Heart right ventricle (tissue), 16 donors: ENCODE measurements at regions not wholly inside any gene's neighbourhood (a gene's known extent, or its start where the extent isn't known, plus 50 kb on each side); places are given as distances from the start of the nearest gene placed in this dataset.

Experiments
- ATAC-seq, 8 donors: fragments of 200-7000 bp; cut with Tn5 transposase; one replicate each; pipeline ENCODE4 v1.9.1; 2020; ENCODE audit warnings: mild to moderate bottlenecking in 8 of 8, moderate library complexity in 8 of 8, moderate number of reproducible peaks in 1 of 8
- DNase-seq, 2 donors: peaks; one replicate each; pipeline ENCODE4 v3.0.0-alpha.2; 2020
- H3K27ac ChIP-seq, 10 donors: fragments of 200-600 bp; sonication (generic) in 2 of 10; one replicate each; pipeline versions ENCODE4 v1.5.0 to v1.8.0; 2020 to 2022; ENCODE audit warnings: mild to moderate bottlenecking in 3 of 10
- H3K27me3 ChIP-seq, 7 donors: fragments of 200-600 bp; one replicate each; pipeline ENCODE4 v1.8.0; 2021 to 2022; ENCODE audit warnings: mild to moderate bottlenecking in 2 of 7
- H3K36me3 ChIP-seq, 9 donors: fragments of 200-600 bp; sonication (generic) in 1 of 9; one replicate each; pipeline versions ENCODE4 v1.5.0 to v1.8.0; 2020 to 2022; ENCODE audit warnings: mild to moderate bottlenecking in 2 of 9
- H3K4me1 ChIP-seq, 9 donors: fragments of 200-600 bp; sonication (generic) in 1 of 9; one replicate each; pipeline versions ENCODE4 v1.5.0 to v1.8.0; 2020 to 2022; ENCODE audit warnings: mild to moderate bottlenecking in 4 of 9
- H3K4me3 ChIP-seq, 10 donors: fragments of 200-600 bp; sonication (generic) in 2 of 10; one replicate each; pipeline versions ENCODE4 v1.5.0 to v1.8.0; 2020 to 2022; ENCODE audit warnings: mild to moderate bottlenecking in 7 of 10, moderate library complexity in 2 of 10
- H3K9me3 ChIP-seq, 11 donors: fragments of 200-600 bp in 10 of 11; sonication (generic) in 2 of 11; one replicate each; pipeline versions ENCODE4 v1.5.0 to v1.8.0; 2013 to 2022; ENCODE audit warnings: mild to moderate bottlenecking in 2 of 11, control low read depth in 1 of 11, moderate library complexity in 1 of 11
- CTCF ChIP-seq, 9 donors: fragments of 200-600 bp; sonication (generic) in 2 of 9; IDR thresholded peaks; one replicate each; pipeline versions ENCODE4 v1.5.0 to v1.8.0; 2021 to 2022; ENCODE audit warnings: antibody characterized with exemption in 9 of 9, mild to moderate bottlenecking in 5 of 9, moderate library complexity in 1 of 9
- WGBS, 2 donors: extraction: QIAGEN DNeasy Blood & Tissue Kit; methylation state at CpG; one replicate each; pipeline ENCODE4 v1.1.7; 2013; ENCODE audit warnings: inconsistent platforms in 1 of 2; 5-methylcytosine and 5-hydroxymethylcytosine counted together
- intact Hi-C, 10 donors: fragments of 100-400 bp; cut with DNase I; formaldehyde crosslinking; loops; one replicate each; pipeline versions ENCODE4 v1.11.1 to v1.14.2; 2022
- donor health status: Arrhythmogenic right ventricular cardiomyopathy.
- donor health status: ischemic (EF 13 %, LVEDD 7.1; RV severe dilation, severe dysfunction).
- donor health status: healthy with polysubstance abuse.
- donor health status: DM: no; HTN: yes; CAD: no.
- donor health status: DM: no; HTN: no; CAD: no.
- donor health status: ischemic (EF 25% LVEDD 6.9; RV normal size, moderate dysfunction).
- donor health status: ischemic (EF 25% LVEDD 5.7; RV mildly dilated, moderate dysfunction).
- donor health status: healthy.
- donor health status: DM: yes; HTN: yes; CAD: no.
- donor health status: Ischemic cardiomyopathy.
- donor health status: ischemic (EF 35%, LVEDD 5.7; RV mildly dilated, moderate dysfunction).
- donor health status: nonischemic (EF 11% LVEDD 7.7; RV severe dilation, severe dysfunction).
- donor health status: DM: yes; HTN: yes; CAD: no.
- donor health status: PGD.
- donor health status: ischemic (EF 29% LVEDD 5.4; RV normal size, mild dysfunction).
- donor health status: nonischemic (EF 23%, LVEDD 6.1; RV moderate dilation, normal function).

GRCh38 chr6:48563433-48563832, 452.4 kb upstream of the PTCHD4 start:
- DNase-seq (no peak), ATAC-seq (no peak)
- WGBS, 2 donors: 87 to 92% methylated on average over 1 of the region's 1 CpG
- intact Hi-C loops: no loop called here
- no peak overlapping the region for H3K27ac ChIP-seq
- no peaks in the 10 kb centered on the region for H3K27me3 ChIP-seq
- no peak for TF ChIP-seq CTCF (IDR thresholded peaks at IDR 0.05)
- H3K9me3 ChIP-seq: no peaks in the 10 kb centered on the region
- no peaks in the 10 kb centered on the region for H3K36me3 ChIP-seq
- H3K4me1 ChIP-seq: no peaks in the 10 kb centered on the region
- no peak overlapping the region for H3K4me3 ChIP-seq

- H3K9me3 ChIP-seq: peaks cover 0 to 5% (median 0%) of the 10 kb centered on the region in 11 donors
- H3K4me3 ChIP-seq: no peak overlapping the region
- no peak overlapping the region for H3K27ac ChIP-seq
- no peak for TF ChIP-seq CTCF (IDR thresholded peaks at IDR 0.05)
- no peaks in the 10 kb centered on the region for H3K36me3 ChIP-seq
- WGBS, 2 donors: 63 to 68% methylated on average over 3 of the region's 3 CpGs
- no peaks in the 10 kb centered on the region for H3K27me3 ChIP-seq
- ATAC-seq: no peak
- H3K4me1 ChIP-seq: no peaks in the 10 kb centered on the region
- no peak for DNase-seq
- intact Hi-C loops: no loop called here
These were observed 449.4 kb upstream of the PTCHD4 start for GRCh38 chr6:48560408-48560807.

GRCh38 chr6:48553467-48554189, 442.6 kb upstream of the PTCHD4 start:
- H3K4me3 ChIP-seq: no peak overlapping the region
- 94 to 98% methylated on average over 1 of the region's 1 CpG for WGBS, 2 donors
- DNase-seq (no peak), ATAC-seq (no peak)
- H3K27me3 ChIP-seq: no peaks in the 10 kb centered on the region
- H3K27ac ChIP-seq: no peak overlapping the region
- no peak for TF ChIP-seq CTCF (IDR thresholded peaks at IDR 0.05)
- intact Hi-C loops: no loop called here
- H3K36me3 ChIP-seq: no peaks in the 10 kb centered on the region
- H3K4me1 ChIP-seq: no peaks in the 10 kb centered on the region
- H3K9me3 ChIP-seq: peaks cover 0 to 12% (median 0%) of the 10 kb centered on the region in 11 donors

GRCh38 chr6:48552905-48553304, 441.9 kb upstream of the PTCHD4 start:
- H3K4me3 ChIP-seq: no peak overlapping the region
- DNase-seq: no peak
- intact Hi-C loops: no loop called here
- no peaks in the 10 kb centered on the region for H3K27me3 ChIP-seq
- peaks cover 0 to 12% (median 0%) of the 10 kb centered on the region in 11 donors for H3K9me3 ChIP-seq
- WGBS, 2 donors: 77 to 82% methylated on average over 2 of the region's 2 CpGs
- H3K4me1 ChIP-seq: no peaks in the 10 kb centered on the region
- no peak overlapping the region for H3K27ac ChIP-seq
- no peak for ATAC-seq
- TF ChIP-seq CTCF (IDR thresholded peaks at IDR 0.05): no peak
- no peaks in the 10 kb centered on the region for H3K36me3 ChIP-seq
